Gastroesophageal sphincter (tissue), 3 donors: ENCODE measurements at regions not wholly inside any gene's neighbourhood (a gene's known extent, or its start where the extent isn't known, plus 50 kb on each side); places are given as distances from the start of the nearest gene placed in this dataset.

Experiments used
- EP300 ChIP-seq: sonication (generic); formaldehyde crosslinking; IDR thresholded peaks from one replicate; pipeline ENCODE4 v1.6.1; 2017; ENCODE audit warnings: antibody characterized with exemption, mild to moderate bottlenecking
- POLR2AphosphoS5 ChIP-seq: sonication (generic); formaldehyde crosslinking; IDR thresholded peaks from one replicate; pipeline ENCODE4 v1.6.1; 2017; ENCODE audit warnings: antibody characterized with exemption
- TF ChIP-seq, protein P1 (sequence below), 4 experiments: fragments of 200-600 bp in 2 of 4; fragments of 450-650 bp in 2 of 4; sonication (generic) in 1 of 4; IDR thresholded peaks; one replicate each; pipeline ENCODE4 v1.5.1; 2017 to 2019; ENCODE audit warnings: antibody characterized with exemption in 4 of 4, mild to moderate bottlenecking in 2 of 4, moderate library complexity in 2 of 4

DNA sequence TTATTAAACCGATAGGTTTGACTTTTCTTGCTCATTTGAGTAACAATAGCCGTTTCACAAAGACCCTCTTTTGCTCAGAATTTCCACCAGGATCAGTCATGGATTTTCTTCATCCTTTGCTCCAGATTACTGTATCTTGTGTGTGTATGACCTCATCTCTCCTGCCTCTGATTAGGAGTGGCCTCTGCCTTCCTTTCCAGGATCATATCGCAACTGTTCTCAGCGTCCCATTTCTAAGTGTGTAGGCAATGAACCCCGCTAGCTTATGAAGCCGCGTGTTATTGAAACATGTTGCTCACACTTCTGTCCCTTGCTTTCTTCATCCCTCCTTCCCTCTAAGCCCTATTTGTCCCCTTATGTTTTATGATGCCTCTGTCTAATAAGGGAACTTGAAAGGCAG is 169.8 kb upstream of the RPS23 start:
- TF ChIP-seq, protein P1, sequence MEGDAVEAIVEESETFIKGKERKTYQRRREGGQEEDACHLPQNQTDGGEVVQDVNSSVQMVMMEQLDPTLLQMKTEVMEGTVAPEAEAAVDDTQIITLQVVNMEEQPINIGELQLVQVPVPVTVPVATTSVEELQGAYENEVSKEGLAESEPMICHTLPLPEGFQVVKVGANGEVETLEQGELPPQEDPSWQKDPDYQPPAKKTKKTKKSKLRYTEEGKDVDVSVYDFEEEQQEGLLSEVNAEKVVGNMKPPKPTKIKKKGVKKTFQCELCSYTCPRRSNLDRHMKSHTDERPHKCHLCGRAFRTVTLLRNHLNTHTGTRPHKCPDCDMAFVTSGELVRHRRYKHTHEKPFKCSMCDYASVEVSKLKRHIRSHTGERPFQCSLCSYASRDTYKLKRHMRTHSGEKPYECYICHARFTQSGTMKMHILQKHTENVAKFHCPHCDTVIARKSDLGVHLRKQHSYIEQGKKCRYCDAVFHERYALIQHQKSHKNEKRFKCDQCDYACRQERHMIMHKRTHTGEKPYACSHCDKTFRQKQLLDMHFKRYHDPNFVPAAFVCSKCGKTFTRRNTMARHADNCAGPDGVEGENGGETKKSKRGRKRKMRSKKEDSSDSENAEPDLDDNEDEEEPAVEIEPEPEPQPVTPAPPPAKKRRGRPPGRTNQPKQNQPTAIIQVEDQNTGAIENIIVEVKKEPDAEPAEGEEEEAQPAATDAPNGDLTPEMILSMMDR (IDR thresholded peaks at IDR 0.05) = no peak
- TF ChIP-seq POLR2AphosphoS5 (no peak), EP300 (no peak)
